SU-DHL-6 (cell line): ENCODE measurements at regions not wholly inside any gene's neighbourhood (a gene's known extent, or its start where the extent isn't known, plus 50 kb on each side); places are given as distances from the start of the nearest gene placed in this dataset.

Experiments used
- CTCF ChIP-seq: fragments of 200-600 bp; sonication (generic); IDR thresholded peaks from one replicate; pipeline ENCODE4 v1.5.1; 2017; ENCODE audit warnings: antibody characterized with exemption, mild to moderate bottlenecking, low read length, moderate library complexity; ENCODE audit not compliant: insufficient read depth, poor library complexity, severe bottlenecking
- EZH2phosphoT487 ChIP-seq: fragments of 200-600 bp; sonication (generic), shearing (Covaris generic); conservative IDR thresholded peaks from 2 replicates; pipeline ENCODE4 v1.6.1; 2018; ENCODE audit warnings: mild to moderate bottlenecking, antibody characterized with exemption, low read length, moderate library complexity, mixed read lengths

GRCh38 chr9:22217254-22217653 is 208.1 kb upstream of the CDKN2B start:
- TF ChIP-seq CTCF (no peak), EZH2phosphoT487 (no peak)
